ENCODE measurements at regions not wholly inside any gene's neighbourhood (a gene's known extent, or its start where the extent isn't known, plus 50 kb on each side); places are given as distances from the start of the nearest gene placed in this dataset.

DNA sequence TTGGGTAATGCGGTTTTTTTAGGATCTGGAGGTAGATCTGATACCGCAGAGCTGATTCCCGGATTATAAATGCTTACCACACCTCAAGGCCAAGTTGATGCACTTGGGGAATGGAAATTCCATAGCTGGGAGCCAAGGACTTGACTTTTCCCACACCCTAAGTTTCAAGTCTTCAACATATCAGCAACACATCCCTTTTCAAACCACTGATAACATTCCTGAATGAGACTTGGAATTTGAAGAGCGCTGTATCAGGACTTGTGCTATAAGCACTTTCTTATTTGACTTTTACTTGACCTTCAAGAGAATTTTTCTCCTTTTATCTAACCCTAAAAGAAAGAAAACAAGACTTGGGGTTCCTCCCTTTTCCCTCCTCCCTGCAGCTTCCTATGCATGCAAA lies 90.6 kb upstream of the NAA20 start:
- CTCF ChIA-PET (ENCODE audit: low intra/inter-chr PET ratio, low total read pairs), result no interaction called here
- Histone ChIP-seq H3K9ac (ENCODE audit: insufficient read depth, low read depth, low read length) (no peak overlapping the region), H4K20me1 (ENCODE audit: insufficient read depth, low read length) (no peaks in the 10 kb centered on the region), H3K4me2 (ENCODE audit: low read depth, low read length) (no peak overlapping the region), H3K4me3 (replicated peaks in 1 of 3; ENCODE audit: insufficient read depth in 1 of 3, low read depth in 2 of 3, low read length in 3 of 3) (no peak overlapping the region), H3K27me3 (ENCODE audit: control insufficient read depth in 1 of 2, insufficient read depth in 2 of 2, low read length in 2 of 2) (no peaks in the 10 kb centered on the region), H3K79me2 (ENCODE audit: insufficient read depth, low read length) (no peaks in the 10 kb centered on the region), H3K4me1 (ENCODE audit: insufficient read depth, low read length) (peaks cover 4% of the 10 kb centered on the region), H3K36me3 (replicated peaks in 1 of 2; ENCODE audit: control insufficient read depth in 1 of 2, insufficient read depth in 2 of 2, low read length in 2 of 2) (no peaks in the 10 kb centered on the region), H3K9me3 (ENCODE audit: low read length) (no peaks in the 10 kb centered on the region), H2AFZ (ENCODE audit: low read length) (no peak overlapping the region), H3K27ac (ENCODE audit: extremely low read length, insufficient read depth, low read length) (no peak overlapping the region)
- FAIRE-seq, result no peak
- no peak for DNase-seq (ENCODE audit: low spot score)
- in situ Hi-C loops (cut with HindIII; ENCODE audit: extremely low pct_ligation_motif_present, low pct_unique_long_range_greater_than_20kb) (no loop called here), intact Hi-C loops (cut with micrococcal nuclease; ENCODE audit: unreplicated experiment) (no loop called here)
- WGBS (ENCODE audit: low lambda C conversion rate), result 63% methylated on average over 4 of the region's 4 CpGs
- no peak for TF ChIP-seq SMARCC2 (IDR thresholded peaks at IDR 0.05)
- TF ChIP-seq PAWR (CRISPR knock-in tag; IDR thresholded peaks at IDR 0.05; ENCODE audit: borderline replicate concordance), result no peak
- TF ChIP-seq ZFX (CRISPR knock-in tag; IDR thresholded peaks at IDR 0.05; ENCODE audit: low read depth), result no peak
- TF ChIP-seq, protein P1, sequence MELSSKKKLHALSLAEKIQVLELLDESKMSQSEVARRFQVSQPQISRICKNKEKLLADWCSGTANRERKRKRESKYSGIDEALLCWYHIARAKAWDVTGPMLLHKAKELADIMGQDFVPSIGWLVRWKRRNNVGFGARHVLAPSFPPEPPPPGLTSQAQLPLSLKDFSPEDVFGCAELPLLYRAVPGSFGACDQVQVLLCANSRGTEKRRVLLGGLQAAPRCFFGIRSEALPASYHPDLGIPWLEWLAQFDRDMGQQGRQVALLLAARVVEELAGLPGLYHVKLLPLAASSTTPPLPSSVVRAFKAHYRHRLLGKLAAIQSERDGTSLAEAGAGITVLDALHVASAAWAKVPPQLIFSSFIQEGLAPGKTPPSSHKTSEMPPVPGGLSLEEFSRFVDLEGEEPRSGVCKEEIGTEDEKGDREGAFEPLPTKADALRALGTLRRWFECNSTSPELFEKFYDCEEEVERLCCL (CRISPR knock-in tag; IDR thresholded peaks at IDR 0.05; ENCODE audit: borderline replicate concordance), result no peak
- TF ChIP-seq ZNF792 (CRISPR knock-in tag; IDR thresholded peaks at IDR 0.05), result no peak
- TF ChIP-seq ZNF367 (CRISPR knock-in tag; IDR thresholded peaks at IDR 0.05; ENCODE audit: borderline replicate concordance), result no peak
- TF ChIP-seq ZNF326 (CRISPR knock-in tag; IDR thresholded peaks at IDR 0.05; ENCODE audit: borderline replicate concordance), result no peak
- no peak for TF ChIP-seq AHR (CRISPR knock-in tag; IDR thresholded peaks at IDR 0.05)
- TF ChIP-seq NFKB2 (CRISPR knock-in tag; IDR thresholded peaks at IDR 0.05; ENCODE audit: borderline replicate concordance), result no peak
- TF ChIP-seq HHEX (CRISPR knock-in tag; IDR thresholded peaks at IDR 0.05), result no peak
- no TSS peak for BruUV-seq (replicated peaks)
- ATAC-seq, result no peak
- POLR2A ChIA-PET, result interaction anchor here (0.6 kb wide), 1 partner anchor 169 kb away, joined by 4 read pairs; no protein-coding TSS in a partner anchor

Data from HepG2 (cell line).